ENCODE measurements at regions not wholly inside any gene's neighbourhood (a gene's known extent, or its start where the extent isn't known, plus 50 kb on each side); places are given as distances from the start of the nearest gene placed in this dataset.

DNA sequence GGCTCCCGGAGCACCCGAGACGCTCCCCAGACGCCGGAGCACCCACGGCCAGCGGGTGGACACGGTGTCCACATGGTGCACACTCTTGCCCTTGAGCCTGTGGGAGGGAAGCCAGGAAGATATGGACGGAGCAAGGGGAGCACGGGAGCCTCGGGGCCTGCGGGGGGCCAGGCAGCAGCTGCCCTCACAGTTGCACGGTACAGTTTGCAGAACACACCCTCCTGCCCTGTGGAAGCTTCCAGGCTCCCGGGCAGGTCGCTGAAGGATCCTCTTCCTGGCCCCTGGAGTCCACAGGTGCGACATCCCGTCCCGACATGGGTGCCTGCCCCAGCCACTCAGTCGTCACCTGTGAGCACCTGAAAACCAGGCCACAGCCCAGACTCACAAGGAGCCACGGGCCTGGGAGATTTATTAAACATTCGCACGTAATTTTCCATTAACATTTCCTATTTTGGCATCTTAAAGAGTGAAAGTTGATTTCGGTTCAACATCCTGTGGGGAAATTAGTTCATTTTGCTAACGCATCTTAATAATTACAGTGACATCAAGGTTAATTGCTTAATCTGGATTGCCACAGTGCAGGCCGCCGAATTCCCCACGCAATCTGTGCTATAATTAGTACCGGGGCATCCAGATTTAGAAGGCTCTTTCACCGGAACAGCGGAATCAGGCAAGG is 253.3 kb downstream of the BRD1 start:
- DNase-seq (ENCODE audit: low read depth in 4 of 4, low spot score in 3 of 4): no peak

DNA sequence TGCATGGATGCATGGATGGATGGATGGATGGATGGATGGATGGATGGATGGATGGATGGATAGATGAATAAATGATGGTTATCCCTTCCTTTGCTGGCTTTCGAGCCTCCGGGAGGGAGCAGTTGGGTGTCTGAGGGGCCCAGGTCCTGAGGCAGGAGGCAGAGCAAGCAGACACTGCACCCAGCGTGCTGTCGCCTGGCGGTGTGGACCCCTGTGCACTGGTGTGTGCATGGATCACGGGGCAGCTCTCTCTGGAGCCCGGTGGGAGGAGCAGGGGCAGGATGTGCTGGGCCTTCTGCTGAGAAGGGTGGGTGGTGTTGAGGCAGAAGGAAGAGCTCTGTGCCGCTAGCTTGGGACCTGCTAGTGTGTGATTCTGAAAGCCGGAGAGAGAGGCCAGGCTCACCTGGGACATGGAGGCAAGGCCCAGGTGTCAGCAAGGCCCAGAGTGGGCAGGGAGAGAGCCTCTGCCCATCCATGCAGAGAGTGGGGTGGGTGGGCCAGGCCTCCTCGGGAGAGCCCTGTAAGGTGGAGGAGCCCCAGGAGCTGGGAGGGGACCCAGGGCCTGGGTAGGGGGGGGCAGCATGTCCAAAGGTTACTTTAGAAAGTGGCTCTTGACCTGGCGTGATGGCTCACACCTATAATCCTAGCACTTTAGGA is 254.4 kb downstream of the BRD1 start:
- DNase-seq (ENCODE audit: low read depth in 4 of 4, low spot score in 3 of 4): no peak

DNA sequence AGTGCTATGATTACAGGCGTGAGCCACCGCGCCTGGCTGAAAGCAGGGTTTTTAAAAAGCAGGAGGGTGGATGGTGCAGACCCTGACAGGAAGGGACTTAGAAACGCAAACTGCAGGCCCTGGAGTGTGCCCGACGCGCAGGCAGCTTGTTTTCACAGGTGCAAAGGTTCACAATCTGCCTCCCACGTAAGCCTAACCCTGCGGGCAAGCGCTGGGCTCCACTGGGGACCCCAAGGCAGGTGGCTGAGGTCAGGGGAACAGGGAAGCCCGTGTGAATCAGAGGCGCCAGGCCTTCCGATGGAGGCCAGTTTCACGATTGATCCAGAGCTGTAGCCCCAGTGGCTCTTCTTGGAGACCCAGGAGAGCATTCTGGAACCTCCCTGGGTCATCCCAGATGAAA is 256.3 kb downstream of the BRD1 start:
- DNase-seq (ENCODE audit: low read depth in 4 of 4, low spot score in 3 of 4): no peak

DNA sequence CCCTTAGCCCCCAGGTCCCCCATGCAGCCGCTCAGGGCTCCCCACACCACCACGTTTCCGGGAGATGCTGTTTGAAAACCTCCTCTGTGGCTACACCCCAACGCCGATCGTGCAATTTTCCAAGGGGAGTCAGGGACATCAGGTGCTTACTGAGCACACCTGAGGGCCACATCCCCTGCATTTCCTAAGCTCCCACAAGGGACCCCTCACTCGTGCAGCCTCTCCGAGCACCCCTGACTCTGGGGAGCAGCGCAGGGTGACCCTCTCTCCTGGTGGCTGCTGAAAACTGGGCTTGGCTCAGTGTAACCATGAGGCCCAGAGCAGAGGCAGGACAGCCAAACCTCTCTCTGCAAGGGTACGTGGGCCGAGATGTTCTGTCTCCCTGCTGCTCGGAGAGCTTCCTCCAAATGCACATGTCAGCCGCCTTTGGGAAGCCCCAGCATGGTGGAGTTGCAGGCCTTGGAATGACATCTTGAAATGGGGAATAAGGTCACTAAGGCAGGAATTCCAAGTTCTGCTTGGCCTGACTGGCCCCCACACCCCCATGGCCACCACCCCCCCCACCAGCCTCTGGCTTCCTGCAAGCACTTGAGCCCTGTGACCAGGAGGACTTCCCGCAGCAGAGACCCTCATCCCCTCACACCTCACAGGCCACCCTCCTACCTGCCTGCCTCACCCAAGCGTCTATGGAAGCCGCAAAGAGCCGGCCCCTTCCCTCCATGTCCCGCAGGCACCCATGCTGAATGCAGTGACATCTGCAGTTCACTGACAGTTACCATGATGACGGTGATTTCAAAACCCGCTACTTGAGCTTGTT is 257.4 kb downstream of the BRD1 start:
- DNase-seq (ENCODE audit: low read depth in 4 of 4, low spot score in 3 of 4): no peak

DNA sequence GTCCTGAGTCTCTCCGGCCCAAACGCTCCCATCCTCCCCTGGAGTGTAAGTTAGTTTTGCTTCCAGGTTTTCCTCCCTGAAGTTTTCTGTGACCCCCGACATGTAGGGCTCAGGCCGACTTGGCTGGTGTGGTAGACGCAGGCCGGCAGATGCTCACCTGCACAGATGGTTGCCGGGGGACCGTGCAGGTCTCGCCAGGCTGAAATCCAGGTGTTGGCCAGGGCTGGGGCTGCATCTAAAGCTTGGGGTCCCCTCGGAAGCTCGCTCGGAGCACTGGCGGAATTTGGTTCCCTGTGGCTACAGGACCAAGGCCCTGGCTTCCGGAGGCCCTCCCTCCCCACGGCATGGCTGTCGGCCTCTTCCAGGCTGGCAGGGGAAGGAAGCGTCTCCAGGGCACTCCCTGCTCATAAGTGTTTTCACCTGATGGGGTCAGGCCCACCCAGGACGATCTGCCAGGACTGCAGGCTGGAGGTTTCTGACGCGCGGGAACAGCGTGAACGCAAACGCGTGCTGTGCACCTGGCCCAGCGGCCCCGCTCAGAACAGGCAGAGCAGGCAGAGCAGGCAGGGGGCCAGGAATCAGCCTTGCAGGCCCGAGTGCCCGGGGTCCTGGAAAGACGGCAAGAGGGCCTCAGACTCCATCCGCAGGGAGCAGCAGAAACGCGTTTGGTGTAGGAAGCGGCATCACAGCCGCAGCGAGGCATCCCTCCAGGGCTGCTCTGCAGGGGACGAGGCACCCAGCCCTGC is 258.2 kb downstream of the BRD1 start:
- no peak for DNase-seq (ENCODE audit: low read depth in 4 of 4, low spot score in 3 of 4)

DNA sequence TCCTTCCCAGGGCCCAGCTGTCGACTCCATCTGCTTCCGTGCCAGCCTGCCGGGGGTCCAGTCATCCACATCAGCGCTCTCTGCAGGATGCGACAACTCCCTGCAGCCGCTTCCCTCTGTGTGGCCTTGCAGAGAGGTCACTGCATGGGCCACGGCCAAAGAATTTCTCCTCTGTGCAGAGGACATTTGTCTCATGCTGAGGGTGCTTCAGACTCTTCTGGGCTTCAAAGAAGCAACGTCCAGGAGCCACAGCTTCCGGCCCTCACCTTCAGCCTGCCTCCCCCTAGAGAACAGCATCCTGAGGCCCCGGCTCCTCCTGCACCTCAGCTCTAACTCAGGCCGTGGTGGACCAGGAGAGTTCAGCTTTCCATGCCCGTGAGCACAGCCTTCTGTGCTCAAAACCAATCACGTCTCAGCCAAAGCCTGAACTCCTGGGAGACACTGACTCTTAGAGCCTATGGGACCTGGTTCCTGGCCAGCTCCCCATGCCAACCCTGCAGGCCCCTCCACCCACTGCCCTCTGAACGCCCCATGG is 258.9 kb downstream of the BRD1 start:
- DNase-seq (ENCODE audit: low read depth in 4 of 4, low spot score in 3 of 4): no peak

DNA sequence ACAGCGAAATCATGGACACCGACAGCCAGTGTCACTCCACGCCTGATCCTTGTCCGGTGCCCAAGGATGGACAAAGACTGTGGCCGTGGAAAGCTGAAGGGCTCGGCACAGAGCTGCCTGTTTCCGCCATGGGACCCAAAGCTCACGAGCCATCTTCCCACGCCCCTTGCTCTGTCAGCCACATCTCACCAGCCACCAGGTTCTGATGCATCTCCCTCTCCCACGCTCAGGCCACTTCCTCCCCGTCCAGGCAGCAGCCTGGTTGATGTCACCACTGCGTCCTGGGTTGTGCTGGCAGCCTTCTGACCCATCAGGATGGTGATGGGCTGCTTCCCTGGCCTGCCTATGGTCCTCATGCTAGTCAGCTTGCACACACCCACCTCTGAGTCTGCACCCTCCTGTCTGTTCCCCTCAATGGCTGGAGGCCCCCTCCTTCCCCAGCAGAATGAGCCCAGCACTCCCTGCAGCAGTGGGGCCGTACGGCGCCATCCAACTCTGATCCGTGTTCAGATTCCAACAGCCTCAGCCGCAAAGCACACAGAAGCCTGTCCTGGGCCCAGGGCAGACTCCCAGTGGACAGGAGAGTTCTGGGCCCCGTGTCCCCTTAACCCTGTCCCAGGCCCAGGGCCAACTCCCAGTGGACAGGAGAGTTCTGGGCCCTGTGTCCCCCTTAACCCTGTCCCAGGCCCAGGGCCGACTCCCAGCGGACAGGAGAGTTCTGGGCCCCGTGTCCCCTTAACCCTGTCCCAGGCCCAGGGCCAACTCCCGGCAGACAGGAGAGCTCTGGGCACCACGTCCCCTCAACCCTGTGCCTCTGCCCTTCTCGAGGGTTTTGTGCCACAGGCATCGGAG is 259.5 kb downstream of the BRD1 start:
- DNase-seq (ENCODE audit: low read depth in 4 of 4, low spot score in 3 of 4): no peak

DNA sequence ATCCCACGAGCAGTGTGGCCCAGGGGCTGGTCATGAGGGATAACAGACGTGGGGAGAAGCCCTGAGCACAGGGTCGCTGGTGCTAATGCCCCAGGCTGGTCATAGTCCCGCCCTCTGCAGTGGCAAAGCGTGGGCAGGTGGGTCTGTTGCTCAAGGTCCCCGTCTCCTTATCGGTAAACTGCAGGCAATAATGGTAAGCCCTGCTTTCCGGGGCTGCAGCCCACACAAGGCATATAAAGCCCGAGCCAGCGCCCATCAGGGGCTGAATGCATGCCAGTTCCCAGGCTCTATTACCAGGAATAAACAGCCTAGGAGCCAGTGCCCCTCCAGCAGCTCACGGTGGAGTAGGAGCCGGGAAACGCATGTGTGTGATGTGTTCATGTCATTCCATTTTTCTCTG is 261.0 kb downstream of the BRD1 start:
- DNase-seq (ENCODE audit: low read depth in 4 of 4, low spot score in 3 of 4): no peak

DNA sequence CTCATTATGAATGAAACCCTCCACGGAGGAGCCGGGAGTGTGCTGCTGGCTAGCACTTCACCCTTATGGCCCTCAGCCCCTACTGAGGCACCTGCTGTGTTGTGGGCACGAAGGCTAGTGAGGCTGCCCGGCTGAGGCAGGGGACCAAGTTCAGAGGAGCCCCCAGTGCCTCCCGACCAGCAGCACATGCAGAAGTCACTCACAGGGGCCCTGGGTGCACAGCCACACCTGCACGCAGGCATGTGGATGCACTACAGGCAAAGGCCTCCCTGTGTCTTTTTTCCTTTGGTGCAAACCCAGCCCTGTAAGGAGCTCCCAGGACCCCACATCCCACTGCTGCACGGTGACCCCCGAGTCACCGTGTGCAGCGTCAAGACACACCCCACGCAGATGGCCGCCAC is 261.5 kb downstream of the BRD1 start:
- DNase-seq (ENCODE audit: low read depth in 4 of 4, low spot score in 3 of 4): no peak

DNA sequence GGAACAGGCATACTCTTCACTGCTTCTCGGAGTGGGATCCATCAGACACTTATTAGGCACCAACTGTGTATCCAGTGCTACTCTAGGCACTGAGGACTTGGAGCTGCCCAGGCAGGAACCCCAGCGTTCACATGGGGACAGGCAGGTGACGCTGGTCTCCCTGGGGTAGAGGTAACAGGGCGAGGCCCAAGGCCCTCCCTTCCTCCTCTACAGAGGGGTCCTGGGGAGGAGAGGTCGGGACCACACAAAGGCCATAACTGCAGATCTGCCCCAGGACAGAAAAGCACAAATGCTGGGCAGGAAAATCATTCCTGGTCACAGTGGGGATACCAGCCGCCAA is 262.2 kb downstream of the BRD1 start:
- no peak for DNase-seq (ENCODE audit: low read depth in 4 of 4, low spot score in 3 of 4)

DNA sequence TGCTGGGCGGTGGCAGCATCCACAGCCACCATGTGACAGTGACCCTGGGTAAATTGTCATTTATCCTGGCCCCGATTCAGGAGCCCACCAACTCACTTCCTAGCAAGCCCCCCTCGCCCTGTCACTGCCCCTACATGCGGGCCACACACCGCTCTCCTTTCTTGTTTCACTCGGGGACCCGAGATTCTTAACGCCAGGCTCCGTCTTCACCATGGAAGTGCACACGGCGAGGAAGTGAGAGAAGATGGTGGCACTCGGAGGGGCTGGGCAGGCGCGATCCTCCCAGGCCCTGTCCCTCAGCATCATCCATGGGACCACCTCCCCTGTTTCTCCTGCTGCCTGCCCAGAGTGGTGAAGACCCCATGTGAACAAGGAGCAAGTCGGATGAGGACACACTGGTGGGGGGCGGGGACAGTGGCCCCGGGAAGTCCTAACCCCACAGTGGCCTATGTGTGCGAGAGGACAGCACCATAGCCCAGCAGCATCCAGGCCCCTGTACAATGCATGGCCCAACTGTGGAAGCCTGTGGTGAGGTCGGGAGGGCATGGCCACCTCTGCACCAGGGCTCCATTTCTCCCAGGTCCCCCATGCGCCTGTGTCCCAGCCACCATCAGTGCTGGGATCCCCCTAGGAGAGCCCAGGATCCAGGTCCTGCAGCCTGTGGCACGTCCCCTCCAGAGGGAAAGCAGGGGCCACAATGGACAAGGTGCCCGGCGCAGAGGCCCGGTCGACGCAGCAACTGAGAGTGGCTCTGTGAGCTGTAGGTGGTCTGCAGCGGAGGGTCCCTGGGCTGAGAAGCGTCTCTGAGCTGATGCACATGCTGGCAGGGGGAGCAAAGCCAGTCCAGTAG is 262.8 kb downstream of the BRD1 start:
- DNase-seq (ENCODE audit: low read depth in 4 of 4, low spot score in 3 of 4): no peak

DNA sequence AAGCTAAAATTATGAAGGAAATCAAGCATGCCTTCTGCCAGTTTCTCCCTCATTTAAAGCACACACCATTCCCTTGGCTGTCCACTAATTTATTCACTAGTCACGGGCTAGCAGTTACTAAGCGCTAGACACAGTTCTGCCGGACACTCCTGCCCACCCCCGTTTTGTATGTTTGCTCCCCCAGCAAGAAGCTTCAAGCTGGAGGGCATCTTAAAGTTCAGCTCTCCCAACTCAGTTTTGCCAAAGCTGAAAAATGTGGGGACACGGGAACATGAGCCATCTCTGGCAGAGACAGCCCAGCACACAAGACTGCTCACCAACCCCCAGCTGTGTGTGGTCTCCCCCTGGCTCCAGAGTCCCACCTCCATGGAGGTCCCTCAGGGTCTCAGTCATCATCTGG is 263.6 kb downstream of the BRD1 start:
- no peak for DNase-seq (ENCODE audit: low read depth in 4 of 4, low spot score in 3 of 4)

DNA sequence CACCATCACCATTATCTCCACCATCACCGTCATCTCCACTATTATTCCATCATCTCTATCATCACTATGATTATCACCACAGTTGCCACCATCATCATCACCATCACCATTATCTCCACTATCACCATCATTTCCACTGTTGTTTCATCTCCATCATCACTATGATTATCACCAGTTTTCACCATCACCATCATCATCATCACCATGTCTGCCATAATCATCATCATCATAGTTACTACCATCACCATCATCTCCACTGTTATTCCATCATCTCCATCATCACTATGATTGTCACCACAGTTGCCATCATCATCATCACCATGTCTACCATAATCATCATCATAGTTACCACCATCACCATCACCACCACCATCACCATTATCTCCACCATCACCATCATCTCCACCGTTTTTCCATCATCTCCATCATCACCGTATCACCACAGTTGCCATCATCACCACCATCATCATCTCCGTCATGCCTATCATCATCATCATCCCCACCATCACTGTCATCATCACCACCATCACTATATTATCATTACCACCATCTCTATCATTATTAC is 264.9 kb downstream of the BRD1 start:
- no peak for DNase-seq (ENCODE audit: low read depth in 4 of 4, low spot score in 3 of 4)

DNA sequence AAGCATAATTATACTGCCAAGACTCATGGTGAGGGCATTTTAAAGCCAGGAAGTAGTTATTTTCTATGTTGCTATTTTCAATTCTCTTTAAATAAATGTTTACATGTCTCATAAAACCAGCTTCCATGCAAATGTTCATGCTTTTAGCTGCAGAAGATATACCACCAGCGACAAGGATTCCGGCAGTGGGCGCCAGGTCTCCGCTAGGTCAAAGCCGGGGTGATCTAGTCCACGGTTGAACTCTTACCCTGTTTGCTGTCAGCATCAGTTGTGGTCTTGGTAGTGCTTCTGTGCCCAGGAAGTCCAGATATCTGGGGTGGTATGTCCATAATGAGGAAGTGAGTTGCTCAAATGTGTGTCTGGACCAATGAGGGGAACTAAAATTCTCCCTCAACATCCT is 265.7 kb downstream of the BRD1 start:
- no peak for DNase-seq (ENCODE audit: low read depth in 4 of 4, low spot score in 3 of 4)

DNA sequence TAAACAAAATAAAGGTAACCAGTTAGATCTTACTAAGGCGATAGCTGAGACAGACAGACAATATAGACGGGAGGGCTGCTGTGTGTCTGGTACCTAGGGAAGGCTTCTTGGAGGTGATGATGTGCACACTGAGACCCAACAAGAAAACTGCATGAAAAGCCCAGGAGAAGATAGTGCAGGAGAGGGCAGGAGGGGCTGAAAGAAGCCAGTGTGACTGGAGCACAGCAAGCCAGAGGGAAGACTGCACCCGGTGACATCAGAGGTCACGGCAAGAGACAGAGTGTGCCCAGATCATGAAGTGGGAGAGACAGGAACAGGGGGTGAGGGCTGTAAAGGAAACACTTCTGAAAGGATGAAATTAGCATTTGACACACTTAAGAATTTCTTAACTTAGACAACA is 266.3 kb downstream of the BRD1 start:
- no peak for DNase-seq (ENCODE audit: low read depth in 4 of 4, low spot score in 3 of 4)

DNA sequence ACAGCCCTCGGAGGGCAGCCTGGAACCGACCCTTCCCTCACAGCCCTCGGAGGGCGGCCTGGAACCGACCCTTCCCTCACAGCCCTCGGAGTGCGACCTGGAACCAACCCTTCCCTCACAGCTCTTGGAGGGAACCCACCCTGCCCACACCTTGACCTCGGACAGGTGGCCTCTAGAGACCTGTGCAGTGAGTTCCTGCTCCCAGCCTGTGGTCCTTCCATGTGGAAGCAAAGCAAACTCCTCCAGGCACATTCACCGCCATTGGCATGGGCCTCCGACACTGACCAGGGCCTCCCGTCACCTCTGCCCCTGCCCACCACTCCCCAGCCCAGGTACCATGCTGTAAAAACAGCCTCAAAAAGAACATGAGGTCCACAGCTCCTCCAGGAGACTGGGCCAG is 272.1 kb downstream of the BRD1 start:
- no peak for DNase-seq (ENCODE audit: low read depth in 4 of 4, low spot score in 3 of 4)

DNA sequence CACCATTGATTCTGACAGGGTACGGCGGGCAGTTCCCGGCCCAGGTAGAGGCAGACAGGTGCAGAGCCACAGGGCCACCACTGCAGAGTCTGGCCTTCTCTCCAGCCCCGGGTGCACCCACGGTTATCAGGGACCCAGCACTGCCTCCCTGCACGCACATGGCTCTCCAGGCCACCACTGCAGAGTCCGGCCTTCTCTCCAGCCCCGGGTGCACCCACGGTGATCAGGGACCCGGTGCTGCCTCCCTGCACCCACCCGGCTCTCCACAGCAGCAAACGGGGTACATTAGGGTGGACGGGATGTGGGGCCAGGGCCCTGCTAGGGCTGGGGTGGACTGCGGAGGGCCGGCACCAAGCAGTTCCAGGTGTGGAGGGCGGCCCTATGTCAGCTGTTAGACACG is 272.9 kb downstream of the BRD1 start:
- DNase-seq (ENCODE audit: low read depth in 4 of 4, low spot score in 3 of 4): no peak

DNA sequence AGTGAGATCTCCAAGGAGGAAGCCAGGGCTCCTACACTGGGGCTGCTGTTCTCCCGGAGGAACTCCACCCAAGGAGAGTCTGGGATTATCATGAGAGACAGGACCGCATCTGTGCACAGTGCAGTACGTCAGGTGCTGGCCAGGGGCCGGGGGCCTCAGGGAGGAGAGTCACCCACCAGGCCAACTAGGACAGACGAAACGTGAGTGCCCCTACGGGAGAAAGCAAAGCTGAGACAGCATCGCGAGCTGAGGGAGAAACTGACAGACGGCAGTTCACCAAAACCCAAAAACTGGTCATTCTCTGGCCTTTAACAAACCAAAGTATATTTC is 273.4 kb downstream of the BRD1 start:
- no peak for DNase-seq (ENCODE audit: low read depth in 4 of 4, low spot score in 3 of 4)
